ENCODE measurements at regions not wholly inside any gene's neighbourhood (a gene's known extent, or its start where the extent isn't known, plus 50 kb on each side); places are given as distances from the start of the nearest gene placed in this dataset.

DNA sequence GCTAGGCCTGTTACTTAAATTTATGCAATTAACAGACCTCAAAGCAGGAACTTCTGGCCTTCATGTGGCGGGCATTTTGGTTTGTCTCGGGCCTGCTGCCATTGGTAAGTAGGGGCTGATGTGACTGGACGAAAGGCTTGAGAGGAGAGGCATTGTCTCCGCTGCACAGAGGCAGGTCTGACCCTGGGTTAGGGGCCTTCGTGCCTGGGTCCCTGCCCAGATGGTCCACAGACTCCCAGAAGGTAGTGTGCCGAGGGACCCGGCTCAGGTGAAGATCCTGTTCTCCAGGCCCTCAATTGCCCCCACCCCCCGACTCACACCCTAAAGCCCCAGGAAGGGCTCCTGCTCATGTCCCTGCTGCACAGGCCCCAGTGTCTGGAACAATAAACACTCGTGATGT lies 764.9 kb downstream of the TMEM182 start:
- DNase-seq, result no peak

DNA sequence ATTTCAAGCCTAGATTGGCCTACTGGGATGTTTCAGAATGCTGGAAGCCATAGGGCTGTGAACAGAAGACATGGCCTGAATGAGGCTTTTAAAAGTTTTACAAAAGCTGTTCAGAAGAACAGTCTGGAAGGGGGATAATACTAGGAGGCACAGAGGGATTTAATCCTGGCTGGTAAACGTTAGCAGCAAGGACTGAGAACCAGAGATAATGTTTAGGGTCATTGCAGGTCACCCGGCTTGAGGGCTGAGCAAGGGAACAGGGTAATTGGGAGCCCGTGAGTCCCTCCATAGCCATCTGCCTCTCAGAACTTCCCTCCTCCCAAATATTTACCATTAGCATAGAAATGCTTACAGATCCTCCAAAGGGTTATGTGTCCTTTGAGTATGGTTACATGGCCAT lies 765.4 kb downstream of the TMEM182 start:
- DNase-seq, result no peak

DNA sequence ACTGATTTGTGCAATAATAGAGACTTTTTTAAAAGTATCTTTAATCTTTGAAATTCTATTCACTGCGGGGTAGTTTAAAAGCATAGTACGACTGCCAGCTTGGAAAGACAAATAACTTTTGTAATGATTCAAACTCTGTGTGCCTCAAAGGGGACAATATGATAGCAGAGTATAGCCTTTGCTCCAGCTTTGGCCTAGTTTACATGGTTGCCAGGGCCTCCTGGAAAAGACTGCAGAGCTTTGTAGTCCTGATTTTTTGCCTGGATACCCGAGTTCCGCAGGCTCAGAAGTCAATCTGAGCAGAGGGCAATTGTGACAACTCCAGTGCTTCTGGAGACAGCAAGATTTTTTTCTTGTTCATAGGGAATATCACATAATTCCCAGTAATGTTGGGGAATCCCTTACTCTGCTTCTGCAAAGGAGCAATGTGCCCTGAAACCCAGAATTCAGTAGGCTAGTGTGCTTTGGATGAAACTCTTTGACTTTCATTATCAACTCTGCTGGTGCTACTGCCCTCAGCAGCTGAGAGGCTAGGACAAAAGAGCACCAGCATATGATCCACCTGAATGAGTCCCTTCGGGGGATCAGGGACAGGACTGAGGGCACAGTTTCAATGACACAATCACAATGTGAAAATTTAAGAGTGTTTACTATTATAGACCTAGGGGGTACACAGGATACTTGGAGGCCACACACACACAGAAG lies 768.1 kb downstream of the TMEM182 start:
- no peak for DNase-seq

DNA sequence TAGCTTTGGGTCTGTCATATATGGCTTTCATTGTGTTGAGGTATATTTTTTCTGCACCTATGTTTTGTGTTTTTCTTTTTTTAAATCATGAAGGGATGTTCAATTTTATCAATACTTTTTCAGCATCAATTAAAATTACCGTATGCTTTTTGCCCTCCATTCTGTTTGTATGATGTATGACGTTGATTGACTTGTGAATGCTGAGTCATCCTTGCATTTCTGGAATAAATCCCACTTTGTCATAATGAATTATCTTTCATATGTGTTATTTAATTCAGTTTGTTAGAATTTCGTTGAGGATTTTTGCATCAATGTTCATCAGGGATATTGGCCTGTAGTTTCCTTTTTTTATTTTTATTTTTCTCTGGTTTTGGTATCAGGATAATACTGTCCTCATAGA lies 790.9 kb downstream of the TMEM182 start:
- DNase-seq, result no peak

DNA sequence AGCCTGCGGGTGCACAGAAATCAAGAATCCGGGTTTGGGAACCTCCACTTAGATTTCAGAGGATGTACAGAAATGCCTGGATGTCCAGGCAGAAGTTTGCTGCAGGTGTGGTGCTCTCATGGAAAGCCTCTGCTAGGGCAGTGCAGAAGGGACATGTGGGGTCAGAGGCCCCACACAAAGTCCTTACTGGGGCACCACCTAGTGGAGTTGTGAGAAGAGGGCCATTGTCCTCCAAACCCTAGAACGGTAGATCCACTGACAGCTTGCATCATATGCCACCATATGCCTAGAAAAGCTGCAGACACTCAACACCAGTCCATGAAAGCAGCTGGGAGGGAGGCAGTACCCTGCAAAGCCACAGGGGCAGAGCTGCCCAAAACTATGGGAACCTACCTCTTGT lies 833.0 kb downstream of the TMEM182 start:
- DNase-seq, result no peak

DNA sequence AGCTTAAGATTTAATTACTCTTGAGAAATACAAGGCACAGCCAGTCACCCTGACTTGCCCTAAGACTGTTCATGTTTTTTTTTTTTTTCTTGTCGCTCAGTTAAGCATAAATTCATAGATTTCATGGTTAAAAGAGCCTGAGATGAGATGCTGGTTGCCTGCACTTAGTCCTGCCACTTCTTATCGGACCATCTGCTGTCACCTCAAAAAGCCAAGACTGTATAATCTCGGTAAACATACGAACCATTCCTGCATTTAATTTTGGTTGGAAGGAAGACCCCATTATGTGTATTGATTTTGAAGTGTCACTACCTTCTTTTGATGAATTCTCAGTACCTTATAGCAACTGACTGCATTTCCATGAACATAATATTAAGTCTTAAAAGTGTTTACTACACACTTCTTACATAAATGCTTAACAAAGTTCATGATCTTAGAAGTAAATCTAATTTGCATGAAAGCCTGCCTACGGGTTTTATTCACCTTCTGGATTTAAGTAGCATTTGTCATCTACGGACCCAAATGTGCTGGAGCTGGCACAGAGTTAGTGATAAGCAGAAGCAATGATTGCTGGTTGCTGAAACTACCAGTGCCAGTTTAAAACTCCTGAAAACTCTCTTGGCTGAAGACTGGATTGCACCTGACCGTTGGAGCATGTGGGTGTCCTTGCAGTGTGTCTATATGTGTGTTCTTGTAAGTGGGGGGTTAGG lies 843.4 kb downstream of the TMEM182 start:
- DNase-seq, result no peak

DNA sequence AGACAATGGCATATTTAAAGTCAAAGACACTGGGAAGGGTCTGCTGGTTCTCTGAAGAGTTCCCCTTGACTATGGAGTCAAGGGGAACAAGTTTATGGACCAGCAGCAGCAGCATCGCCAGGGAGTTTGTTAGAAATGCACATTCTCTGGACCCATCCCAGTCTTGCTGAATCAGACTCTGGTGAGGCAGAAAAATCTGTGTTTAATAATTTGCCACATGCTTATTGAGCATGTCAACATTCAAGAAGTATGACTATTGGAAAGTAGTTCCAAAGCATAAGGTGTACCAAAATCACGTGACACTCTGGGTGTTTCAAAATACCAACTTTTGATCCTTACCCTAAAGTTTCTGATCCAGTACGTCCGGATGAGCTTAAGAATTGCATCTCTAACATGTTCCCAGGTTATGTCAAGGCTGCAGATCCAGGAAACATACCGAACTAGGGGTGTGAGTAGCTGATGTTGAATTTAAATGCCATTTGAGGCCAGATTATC lies 853.8 kb downstream of the TMEM182 start:
- no peak for DNase-seq

DNA sequence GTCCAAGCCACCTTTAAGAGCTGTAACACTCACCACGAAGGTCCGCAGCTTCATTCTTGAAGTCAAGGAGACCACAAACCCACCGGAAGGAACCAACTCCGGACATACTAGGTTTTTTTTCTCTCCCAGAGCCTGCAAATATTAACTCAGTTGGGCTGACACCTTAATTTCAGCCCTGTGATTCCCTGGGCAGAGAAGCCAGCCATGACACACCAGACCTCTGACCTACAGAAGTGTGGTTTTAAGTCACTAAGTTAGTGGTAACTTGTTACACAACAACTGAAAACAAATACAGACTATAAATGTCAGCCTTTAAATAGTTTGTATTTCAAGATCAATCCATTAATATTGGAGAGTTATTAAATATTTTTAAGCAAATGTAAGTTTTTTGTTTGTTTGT lies 855.1 kb downstream of the TMEM182 start:
- no peak for DNase-seq

DNA sequence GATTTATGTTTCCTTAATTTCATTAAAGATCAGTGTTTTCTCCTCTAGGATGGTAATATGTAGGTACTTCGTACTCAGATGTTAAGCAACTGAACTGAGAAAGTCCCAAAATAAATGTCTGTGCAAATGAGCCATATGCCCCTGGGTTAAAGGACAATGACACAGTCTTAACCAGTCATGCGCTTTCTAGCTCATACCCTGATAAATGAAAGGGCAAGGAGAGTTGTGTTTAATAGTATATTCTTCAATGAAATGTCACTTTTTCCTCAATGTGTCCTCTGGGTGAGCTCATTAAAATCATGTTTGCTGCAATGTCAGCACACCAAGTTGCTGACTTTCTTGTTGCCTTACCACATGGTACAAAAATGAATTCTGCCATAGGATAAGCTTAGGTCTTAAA lies 856.3 kb downstream of the TMEM182 start:
- no peak for DNase-seq

DNA sequence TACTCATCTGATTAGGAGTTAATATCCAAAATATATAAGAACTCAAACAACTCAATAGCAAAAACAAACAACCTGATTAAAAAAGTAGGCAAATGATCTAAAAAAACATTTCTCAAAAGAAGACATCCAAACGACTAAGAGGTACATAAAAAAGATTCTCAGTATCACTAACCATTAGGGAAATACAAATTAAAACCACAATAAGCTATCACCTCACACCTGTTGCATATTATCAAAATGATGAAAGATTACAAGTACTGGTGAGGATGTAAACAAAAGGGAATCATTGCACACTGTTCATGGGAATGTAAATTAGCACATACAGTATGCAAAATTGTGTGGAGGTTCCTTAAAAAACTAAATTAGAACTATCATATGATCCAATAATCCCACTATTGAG lies 865.5 kb downstream of the TMEM182 start:
- no peak for DNase-seq

DNA sequence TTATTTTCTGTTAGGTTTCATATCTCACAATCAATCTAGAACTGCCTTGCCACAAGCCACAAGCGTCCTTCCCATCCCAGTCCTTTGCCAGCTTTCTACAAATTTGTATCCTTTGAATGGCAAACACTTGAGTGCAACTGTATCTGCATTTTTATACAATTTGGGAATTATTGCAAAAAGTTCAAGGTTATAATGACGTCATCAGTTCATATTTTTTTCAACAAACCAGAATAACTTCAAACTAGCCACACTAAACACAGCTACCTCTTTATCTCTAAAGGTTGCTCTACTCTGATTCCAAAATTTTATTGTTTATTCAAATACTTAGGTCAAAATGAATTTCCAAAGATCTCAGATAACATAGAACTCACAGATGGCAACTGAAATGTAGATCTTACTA lies 877.1 kb downstream of the TMEM182 start:
- no peak for DNase-seq

DNA sequence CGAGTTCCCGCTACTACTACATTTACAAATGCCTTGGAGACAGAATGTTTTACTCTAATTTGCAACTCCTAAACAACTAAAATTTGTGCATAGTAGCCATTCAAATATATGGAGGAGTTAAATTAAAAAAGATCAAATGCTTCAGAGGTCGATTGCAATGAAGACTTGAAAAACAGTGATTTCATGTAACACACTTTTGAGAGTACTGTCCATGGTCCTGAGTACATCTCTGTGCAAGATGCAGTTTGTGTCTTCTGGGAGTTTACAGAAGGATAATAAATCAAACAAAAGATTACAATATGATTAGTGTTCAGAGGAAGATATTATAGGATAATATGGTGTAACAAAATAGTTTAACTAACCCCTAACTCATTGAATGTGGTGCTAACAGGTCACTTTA lies 894.7 kb downstream of the TMEM182 start:
- DNase-seq, result no peak

DNA sequence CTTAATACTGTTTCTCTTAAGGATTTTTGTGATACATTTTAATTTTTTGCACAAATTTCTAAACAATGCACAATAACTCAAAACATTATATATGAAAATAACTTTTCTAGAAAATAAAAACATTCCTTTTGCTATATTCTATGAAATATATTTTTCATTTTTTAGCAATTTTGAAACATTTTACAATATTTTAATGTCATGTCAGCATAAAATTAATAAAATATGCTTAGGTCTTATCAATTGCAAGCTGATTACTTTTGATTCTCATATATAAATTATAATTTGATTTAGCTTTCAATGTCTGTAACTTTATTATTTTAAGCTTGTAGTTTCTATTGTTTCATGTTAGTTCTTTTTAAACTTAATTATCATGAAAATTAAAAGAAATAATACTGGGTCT lies 898.7 kb downstream of the TMEM182 start:
- DNase-seq, result no peak

DNA sequence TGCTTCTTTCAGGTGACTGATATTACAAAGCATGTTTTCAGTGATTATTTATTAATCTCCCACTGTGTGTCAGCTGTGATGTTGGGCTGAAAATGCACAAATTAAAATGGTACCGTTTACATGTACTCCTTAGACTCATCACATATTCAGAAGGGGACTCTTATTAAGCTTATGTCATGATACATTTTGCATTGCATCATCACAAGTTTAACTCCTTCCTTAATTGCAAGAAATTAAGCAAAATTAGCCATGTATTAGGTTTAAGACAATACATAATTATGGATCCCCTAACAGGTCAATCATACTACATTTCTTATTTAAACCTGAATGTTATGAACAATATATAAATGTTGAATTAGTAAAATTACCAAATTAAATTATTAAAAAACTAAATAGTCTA lies 899.1 kb downstream of the TMEM182 start:
- DNase-seq, result no peak

DNA sequence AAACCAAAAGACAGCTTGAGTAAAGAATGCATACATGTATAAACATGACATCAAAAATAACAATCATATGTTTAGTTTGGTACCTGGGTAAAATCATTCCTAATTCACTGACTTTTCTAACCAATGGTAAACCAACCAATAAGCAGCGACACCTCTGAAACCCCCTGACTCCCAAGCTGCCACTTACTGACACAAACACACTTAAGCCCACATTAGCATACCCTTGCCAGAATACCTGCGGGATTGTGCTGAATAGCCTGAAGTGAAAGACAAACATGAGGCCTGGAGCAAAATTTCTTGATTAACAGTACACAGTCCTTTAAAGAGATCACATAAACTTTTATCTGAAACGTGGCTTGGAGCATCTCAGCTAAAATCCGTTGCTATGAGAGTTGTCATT lies 902.9 kb downstream of the TMEM182 start:
- no peak for DNase-seq

DNA sequence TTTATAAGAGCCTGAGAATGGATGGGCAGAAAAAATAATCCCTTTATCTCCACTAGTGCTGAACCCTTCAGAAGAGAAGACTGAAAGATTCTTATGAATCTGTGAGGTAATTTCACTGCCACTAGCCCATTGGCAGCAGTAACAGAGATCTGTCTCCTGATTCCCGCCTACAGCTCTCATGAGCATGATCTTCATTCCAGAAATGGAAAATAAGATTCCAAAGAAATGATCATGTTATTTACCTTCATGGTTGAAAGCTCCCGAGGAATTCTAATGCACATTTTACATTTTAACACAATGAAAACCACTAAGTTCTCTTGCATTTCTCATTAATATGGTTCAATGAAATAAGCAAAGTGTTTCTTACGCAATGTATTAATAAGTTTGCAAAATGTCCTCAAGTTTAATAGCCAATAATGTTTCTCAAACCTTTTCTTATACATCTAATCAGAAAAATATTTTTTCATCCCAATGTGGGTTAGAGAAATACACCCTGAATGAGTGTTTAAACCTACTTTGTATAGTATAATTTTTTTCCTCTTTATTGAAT lies 905.6 kb downstream of the TMEM182 start:
- DNase-seq, result no peak

DNA sequence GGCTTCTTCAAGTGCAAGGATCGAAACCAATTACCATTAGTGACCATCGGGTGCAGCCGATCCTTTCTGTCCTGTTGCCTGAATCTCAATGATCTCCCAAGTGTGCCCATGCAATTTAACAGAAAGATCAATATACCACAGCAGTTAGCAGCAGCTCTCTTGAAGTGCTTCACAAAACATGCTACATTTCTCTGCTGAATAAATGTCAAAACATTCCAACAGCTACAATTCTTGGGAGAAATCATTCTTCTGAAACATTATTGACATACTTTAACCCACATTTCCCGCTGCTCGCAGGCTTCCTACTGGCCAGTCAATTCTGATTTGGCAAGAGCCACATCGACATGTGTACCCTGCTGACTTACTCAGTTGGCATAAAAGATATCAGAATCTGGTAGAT lies 907.7 kb downstream of the TMEM182 start:
- no peak for DNase-seq
